ENCODE measurements at regions not wholly inside any gene's neighbourhood (a gene's known extent, or its start where the extent isn't known, plus 50 kb on each side); places are given as distances from the start of the nearest gene placed in this dataset.
"Not testable (repeated sequence)": the region's sequence is repeated elsewhere in the genome, so short reads cannot be mapped to it uniquely, and the experiment has no call there.

- not testable (repeated sequence) for TF ChIP-seq CTCF (IDR thresholded peaks at IDR 0.05; ENCODE audit: poor library complexity); EZH2phosphoT487 (IDR thresholded peaks at IDR 0.05; ENCODE audit: low read depth, severe bottlenecking, unreplicated experiment); EZH2 (IDR thresholded peaks at IDR 0.05; ENCODE audit: borderline replicate concordance)
Measured at GRCh38 chr6:60813897-60814596, 1472.0 kb downstream of the KHDRBS2 start.
